ENCODE measurements at regions not wholly inside any gene's neighbourhood (a gene's known extent, or its start where the extent isn't known, plus 50 kb on each side); places are given as distances from the start of the nearest gene placed in this dataset.

- Mint-ChIP-seq H3K4me1 (ENCODE audit: low read depth) (peaks cover 19% of the 10 kb centered on the region), H3K4me3 (no peak overlapping the region), H3K9me3 (ENCODE audit: insufficient read depth) (no peaks in the 10 kb centered on the region), H3K36me3 (ENCODE audit: low read depth) (no peaks in the 10 kb centered on the region), H3K27ac (no peak overlapping the region), H3K27me3 (ENCODE audit: low read depth) (no peaks in the 10 kb centered on the region)
- DNase-seq (no peak), ATAC-seq (no peak)
- POLR2A ChIA-PET = no interaction called here
- CTCF ChIA-PET = interaction anchor here (1.4 kb wide), 1 partner anchor 11 kb away, joined by 3 read pairs; no protein-coding TSS in a partner anchor
Observed at GRCh38 chr4:38611676-38612075, 52.3 kb upstream of the KLF3 start.

- Mint-ChIP-seq H3K27me3 (ENCODE audit: low read depth) (no peaks in the 10 kb centered on the region), H3K4me3 (no peak overlapping the region), H3K27ac (no peak overlapping the region), H3K36me3 (ENCODE audit: low read depth) (no peaks in the 10 kb centered on the region), H3K4me1 (ENCODE audit: low read depth) (peaks cover 19% of the 10 kb centered on the region), H3K9me3 (ENCODE audit: insufficient read depth) (peaks cover 4% of the 10 kb centered on the region)
- POLR2A ChIA-PET = no interaction called here
- ATAC-seq (no peak), DNase-seq (no peak)
- CTCF ChIA-PET = interaction anchor here (1.4 kb wide), 1 partner anchor 10 kb away, joined by 3 read pairs; no protein-coding TSS in a partner anchor
Observed at GRCh38 chr4:38612646-38613414, 51.2 kb upstream of the KLF3 start.

Measured in activated CD8-positive, alpha-beta T cell treated with anti-CD3 and anti-CD28 coated beads, Interleukin-2, amount 10 ng/mL, durations not matched to agents 7 days and 5 days (primary cell).